RPMI7951 (cell line): ENCODE measurements at regions not wholly inside any gene's neighbourhood (a gene's known extent, or its start where the extent isn't known, plus 50 kb on each side); places are given as distances from the start of the nearest gene placed in this dataset.
"Not testable (repeated sequence)": the region's sequence is repeated elsewhere in the genome, so short reads cannot be mapped to it uniquely, and the experiment has no call there.

Experiments
- DNase-seq: peaks from one replicate; pipeline ENCODE4 v3.0.0-alpha.2; 2012; ENCODE audit warnings: low read depth

DNA sequence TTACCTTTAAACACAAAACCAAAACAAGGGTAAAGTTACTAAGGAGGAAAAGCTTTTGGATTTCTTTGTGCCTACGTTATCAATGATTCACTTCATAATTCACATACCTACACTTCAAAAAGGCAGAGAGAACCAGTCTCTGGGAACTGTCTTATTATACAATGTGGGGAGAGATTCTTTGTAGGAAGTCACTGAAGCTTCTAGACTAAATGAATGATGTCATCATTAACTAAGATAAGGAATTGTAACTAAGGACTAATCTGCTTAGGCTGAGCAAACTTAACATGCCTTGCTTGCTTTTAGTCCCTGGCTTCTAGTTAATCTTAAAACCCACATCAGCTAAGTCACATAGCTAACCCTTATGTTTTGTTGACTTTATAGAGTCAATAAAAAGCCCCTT, 771.2 kb downstream of the NXPH1 start:
- DNase-seq = no peak

DNA sequence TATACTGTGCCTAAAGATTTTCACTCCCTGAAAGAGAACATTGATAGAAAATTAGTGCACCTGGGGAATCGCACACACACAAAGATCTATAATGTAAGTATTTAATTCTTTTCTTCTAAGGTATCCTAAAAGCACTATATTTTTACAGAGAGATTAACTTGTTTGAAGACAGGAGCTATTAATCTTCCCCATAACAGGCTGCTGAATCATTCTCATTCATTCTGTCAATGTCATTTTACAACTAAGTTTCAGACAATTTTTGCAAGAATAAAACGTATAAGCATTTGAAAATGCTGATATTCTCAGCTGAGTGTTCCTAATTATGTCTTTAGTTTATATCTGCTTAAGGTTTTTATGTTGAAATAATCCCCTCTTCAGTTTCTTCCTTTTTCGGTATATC, 776.7 kb downstream of the NXPH1 start:
- DNase-seq = no peak

DNA sequence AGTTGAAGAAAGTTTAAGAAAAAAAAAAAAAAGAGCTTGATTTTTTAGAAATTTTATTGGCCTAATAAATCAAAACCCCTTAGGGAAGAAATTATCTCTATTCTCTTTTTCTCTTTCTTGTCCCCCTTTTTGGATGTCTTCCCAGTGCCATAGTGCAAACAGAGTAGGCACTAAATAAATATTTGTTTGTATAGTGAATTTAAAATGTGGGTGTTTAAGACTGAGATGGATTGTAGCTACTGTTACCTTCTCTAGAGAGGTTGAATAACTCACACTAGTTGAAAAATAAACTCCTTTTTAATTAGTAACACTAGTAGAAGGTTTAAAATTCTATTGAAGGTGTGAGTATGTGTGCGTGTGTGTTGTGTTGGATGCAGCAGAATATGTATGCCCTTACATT, 783.8 kb downstream of the NXPH1 start:
- no peak for DNase-seq

DNA sequence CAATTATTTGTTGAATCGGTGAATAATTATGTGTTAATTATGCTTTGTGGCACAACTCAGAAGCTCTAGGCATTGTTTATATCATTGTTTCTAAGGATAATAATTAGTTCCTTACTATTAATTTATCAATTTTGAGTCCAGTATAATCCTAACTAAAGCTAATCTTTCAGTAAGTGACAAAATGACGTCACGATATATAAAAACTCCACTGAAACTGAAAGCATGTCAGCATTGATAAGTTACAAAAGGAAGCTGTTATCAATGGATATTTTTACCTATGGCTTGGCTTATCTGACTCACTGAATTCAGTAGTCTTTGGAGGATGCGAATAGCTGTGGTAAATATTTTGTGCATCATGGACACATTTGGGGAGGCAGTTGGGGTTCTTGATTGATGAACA, 793.1 kb downstream of the NXPH1 start:
- DNase-seq = no peak

DNA sequence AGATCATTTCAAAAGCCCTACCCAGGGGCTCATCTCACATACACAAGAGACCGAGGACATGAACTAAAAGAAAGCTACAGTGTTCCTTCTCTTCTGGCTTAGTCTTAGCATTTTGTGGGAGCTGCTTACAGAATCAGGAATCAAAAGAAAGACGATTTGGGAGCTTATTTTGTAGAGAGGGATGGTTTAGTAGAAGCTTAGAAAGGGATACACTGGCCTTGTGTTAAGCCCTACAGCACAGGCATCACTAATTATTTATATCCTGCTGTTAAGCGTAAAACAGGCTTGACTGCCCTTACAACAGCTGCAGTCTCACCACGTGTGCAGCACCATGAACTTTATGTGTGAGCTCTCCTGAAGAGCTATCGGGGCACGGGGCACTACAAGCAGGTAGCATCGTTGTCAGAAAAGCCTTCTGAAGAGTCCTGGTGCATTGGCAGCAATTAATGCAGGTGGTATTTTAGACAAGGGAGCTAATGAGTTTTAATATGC, 798.3 kb downstream of the NXPH1 start:
- peak; percentile 1 for DNase-seq

DNA sequence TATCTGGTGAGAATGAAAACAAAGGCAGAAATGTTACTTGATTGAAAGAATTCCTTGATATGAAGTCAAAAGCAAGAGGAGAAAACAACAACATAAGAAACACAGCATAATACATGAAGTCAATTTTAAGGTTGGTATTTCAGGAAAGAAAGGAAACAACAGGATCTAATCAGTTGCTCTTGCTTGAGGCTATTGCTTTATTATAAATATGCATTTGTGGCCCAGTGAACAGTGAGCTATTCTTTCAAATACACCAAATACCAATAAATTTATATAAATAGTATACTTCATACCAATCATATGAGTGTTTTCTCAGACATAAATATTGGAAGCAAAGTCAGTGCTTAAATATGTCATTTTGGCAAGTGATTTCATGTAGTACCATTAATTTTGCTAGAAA, 806.6 kb downstream of the NXPH1 start:
- DNase-seq = peak; percentile 25

DNA sequence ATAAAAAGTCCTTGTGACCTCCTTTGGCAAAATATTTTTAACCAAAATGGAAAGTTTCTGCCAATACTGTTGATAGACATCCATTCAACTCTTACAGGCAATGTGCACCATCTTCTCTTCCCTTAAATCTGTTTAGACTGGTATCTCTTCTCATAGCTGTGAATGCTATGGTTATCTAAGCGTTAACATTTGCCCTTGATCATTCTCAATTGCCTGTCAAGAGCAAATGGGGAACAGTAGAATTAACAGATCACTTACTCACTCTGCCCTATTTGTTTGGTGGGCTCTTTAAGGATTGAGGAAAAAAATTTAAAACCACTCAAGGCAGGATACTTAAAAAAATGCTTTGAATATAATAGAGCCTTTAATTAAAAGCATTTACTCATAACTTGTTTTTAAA, 808.4 kb downstream of the NXPH1 start:
- no peak for DNase-seq

DNA sequence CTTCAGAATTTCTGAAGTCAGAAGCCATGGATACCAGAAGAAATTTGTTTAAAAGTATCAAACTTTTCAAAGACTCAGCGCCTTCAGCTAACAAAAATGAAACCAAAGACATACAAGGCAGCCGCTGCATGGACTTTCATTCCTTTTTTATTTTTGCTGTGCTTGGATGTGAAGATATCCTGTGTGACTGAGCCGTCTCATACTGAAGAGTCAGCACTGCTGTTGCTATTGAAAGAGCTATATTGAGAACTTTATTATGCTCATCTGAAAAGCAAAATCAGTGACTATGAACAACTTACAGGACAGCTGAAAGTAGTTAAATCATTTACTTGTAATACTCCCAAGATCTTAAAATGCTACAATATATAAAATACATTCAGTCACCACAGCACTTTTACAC, 809.2 kb downstream of the NXPH1 start:
- peak; percentile 6 for DNase-seq

DNA sequence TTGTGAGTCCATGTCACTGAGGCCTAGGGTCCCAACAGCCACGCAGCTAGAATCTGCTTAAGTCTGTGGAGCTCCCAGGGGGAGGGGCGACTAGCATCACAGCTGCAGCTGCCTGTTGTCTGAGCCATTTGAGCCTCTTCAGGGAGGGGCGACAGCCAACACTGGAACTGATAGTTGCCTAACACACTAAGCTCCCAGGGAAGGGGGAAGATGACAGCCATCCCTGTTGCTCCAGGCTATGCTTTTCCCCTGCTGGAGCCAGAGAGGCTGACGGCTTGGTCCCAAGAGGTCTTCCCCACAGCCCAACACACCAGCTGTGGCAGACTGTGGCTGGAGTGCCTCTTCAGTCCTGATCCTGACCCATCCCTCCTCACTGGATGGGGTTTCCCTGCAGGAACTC, 817.5 kb downstream of the NXPH1 start:
- DNase-seq = no peak

DNA sequence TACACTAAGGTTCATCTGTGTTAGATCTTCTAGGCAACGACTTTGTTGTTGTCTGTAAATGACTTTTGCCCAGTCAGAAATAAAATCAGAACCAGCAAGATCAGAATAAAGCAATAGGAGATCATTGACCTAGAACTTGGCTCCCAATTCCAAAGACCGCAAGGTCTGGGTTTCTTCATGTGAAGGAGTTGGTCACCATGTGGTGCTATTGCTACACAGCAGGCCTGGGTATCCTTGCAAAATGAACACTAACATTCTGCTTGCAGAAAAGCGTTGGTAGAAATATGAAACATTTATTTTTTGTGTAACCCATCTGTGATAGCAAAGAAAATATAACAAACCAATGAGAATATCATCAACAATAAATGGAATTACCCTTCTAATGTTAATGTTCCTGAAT, 831.0 kb downstream of the NXPH1 start:
- no peak for DNase-seq

DNA sequence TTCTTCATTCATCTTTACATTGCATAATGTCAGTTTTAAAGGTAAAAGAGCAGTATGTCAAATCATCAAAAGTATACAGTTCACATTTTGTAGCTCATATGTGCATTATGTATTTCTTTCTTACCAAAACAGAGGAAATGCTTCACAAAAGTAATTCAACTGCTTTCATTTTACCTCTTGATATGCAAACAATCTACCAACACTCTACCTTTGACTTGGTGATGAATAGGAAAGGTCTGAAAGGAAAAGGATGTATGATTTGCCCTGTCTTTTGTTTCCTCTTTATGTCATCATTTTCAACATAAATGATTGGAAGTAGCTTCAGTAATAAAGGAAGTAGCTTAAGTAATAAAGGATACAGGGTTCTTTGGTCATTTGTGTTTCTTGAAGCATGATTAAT, 846.7 kb downstream of the NXPH1 start:
- DNase-seq = no peak

DNA sequence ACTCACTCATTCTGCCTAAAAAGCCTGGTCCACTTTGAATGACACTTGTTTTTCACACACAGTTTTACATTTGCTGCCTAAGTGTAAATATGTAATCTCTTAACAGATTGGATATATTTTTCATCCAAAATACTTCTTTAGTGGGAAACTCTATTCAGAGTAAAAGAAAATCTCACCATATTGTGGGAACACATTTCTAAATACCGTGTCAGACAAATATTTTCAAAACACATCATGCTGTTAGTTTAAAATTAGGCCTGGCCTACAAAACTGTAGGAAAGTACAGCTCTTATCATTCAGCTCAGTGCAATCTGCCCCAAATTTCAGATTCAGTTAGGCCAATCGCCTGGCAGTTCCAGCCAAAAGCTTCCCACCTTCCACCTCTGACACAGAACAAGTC, 849.8 kb downstream of the NXPH1 start:
- DNase-seq = no peak

DNA sequence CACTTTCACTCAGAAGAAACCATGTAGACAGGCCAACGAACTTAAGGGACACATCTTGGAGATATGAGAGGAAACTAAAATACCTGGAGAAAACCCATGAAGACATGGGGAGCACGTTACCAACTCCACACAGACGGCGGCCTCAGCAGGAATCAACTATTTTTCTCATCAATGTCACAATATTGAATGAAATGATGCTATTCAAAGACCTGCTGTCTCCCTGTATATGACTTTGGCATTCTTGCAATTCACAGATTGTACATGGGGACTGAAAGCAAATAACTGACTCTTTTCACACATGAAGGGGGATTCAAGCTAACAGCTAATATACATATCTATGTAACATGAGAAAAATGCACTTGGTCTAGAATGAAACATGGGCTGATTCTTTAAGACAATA, 869.0 kb downstream of the NXPH1 start:
- DNase-seq = no peak

DNA sequence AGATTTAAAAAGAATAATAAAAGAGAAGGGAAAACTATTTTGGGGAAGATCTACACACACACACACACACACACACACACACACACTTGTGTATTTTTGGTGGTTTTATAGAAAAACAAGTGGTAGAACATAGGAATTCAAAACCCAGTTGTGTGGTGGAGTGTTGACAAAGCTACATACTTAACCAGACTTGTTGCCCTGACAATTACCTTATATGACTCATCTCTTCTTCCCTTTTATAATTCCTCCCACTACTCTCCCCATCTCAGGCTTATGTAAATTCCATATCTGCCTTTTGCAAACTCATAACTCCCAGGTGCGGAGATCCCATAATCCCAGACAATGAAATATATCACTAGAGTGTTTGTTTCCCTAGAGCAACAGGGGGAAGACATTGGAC, 873.7 kb downstream of the NXPH1 start:
- no peak for DNase-seq

DNA sequence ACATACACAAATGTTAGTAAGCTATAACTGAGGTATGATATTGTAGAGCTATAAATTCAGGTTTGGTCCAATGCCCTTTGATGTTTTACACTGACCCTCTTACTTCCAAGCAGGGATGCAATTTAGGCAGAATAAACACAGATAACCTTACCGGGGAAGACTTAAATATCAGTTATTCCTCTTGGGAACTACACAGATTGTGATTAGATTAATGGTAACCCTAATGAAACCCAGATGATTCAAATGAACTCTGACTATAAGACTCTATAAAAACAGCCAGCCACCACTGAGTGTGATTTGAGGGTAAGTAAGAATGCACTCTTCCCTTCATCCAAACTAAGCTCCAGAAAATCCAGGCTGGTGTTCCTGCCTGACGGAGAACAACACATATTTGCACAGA, 891.1 kb downstream of the NXPH1 start:
- DNase-seq = no peak

DNA sequence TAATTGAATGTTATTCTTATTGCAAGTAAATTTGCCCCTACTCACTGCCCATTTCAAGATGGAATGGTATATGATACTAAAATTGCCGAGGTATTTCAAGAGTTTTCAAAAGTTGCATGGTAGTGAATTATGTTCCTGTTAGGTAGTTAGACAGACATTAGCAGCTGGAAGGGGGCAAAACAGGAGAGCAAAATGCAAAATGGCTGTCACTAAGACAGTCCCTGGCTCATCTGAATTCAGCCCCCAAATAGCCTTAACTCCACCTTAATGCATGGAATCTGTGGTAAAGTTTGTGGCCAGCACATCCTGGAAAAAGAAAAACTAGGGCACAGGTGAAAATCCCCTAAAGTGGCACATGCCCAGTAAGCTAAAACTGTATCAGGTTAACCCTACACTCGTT, 894.9 kb downstream of the NXPH1 start:
- DNase-seq = no peak

DNA sequence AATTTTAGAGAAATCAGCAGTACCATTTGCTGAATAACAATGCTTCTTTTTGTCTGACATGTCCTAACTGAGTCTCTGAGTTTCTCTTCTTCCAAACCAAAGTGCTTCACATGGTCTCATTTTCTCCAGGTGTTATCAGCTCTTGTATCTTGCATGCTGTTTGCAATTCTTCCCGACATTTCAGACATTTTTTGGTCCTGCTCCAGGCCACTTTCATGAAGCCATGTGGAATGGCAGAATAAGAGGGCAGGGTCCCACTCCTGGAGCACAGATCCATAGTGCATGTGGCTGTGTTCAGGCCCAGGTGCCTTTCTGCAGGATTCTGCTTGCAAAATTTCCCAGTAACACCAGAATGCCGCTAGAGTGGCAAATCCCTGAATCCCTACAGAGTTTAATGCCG, 916.2 kb downstream of the NXPH1 start:
- no peak for DNase-seq

DNA sequence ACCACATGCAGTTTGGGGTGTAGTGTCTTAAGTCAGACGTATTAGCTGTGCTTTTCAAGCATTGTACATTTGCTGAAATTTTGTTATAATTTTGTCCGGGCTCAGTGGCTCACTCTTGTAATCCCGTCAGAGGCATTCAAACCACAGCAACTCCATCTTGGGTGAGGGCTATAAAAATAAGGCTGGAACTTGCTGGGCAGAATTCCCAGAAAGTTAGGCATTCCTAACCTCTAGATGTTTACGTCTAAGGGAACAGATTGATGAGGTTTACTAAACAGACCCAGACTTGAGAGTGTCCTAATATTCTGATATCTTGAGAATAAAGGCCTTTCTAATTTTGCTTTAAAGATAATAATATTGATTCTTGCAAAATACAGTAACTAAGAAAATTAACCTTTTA, 957.8 kb downstream of the NXPH1 start:
- no peak for DNase-seq

DNA sequence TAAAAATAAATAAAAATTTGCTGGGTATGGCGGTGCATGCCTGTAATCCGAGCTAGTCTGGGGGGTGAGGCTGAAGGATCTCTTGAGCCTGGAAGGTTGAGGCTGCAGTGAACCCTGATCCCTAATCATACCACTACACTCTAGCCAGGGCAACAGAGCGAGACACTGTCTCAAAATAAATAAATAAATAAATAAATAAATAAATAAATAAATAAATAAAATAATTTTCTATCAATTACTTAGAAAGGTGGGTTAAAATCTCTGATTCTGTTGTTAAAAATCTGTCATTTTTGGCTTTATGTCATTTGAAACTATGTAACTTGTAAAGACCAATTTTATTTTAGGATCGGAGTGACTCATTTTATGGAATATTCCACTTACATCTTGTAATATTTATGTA, 958.6 kb downstream of the NXPH1 start:
- DNase-seq = no peak

DNA sequence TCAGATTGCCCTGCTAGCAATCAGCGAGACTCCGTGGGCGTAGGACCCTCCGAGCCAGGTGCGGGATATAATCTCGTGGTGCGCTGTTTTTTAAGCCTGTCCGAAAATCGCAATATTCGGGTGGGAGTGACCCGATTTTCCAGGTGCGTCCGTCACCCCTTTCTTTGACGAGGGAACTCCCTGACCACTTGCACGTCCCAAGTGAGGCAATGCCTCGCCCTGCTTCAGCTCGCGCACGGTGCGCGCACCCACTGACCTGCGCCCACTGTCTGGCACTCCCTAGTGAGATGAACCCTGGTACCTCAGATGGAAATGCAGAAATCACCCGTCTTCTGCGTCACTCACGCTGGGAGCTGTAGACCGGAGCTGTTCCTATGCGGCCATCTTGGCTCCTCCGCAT, 971.0 kb downstream of the NXPH1 start:
- DNase-seq = not testable (repeated sequence)

DNA sequence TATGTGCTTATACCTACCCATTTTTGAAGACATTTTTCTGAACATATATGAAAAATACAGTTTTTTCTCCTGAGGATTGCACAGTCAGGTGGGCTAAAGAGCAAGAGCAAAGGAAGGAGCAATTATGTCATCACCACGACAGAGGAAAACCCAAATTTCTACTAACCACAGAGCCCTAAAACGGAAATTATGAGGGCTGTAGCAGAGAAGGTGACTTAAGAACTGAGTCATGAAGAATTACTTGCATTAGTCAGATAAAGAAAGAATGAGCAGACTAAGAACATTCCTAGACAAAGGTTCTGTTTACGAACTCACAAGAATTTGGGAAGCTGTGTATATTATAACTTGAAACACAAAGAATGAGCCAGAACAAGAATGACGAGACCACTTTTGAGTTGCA, 974.4 kb downstream of the NXPH1 start:
- DNase-seq = no peak

DNA sequence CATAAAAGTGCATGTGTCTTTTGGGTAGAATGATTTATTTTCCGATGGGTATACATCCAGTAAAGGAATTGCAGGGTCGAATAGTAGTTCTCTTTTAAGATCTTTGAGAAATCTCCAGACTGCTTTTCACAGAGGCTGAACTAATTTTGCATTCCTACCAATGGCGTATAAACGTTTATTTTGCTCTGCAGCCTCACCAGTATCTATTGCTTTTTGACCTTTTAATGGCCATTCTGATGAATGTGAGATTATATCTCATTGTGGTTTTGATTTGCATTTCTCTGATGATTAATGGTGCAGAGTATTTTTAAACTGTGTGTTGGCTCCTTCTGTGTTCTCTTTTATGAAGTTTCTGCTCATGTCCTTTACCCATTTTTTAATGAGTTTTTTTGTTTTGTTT, 1020.1 kb downstream of the NXPH1 start:
- DNase-seq = no peak

DNA sequence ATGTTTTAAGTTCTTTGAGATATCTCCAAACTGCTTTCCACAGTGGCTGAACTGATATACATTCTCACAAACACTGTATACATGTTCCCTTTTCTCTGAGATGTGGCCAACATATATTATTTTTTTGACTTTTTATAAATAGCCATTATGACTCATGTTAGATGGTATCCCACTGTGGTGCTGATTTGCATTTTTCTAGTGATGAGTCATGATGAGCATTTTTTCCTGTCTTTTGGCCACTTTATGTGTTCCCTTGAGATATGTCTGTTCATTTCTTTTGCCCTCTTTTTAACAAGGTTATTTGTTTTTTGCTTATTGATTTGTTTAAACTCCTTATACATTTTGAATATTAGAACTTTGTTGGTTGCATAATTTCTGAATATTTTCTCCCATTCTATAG, 1055.1 kb downstream of the NXPH1 start:
- peak; percentile 82 for DNase-seq

DNA sequence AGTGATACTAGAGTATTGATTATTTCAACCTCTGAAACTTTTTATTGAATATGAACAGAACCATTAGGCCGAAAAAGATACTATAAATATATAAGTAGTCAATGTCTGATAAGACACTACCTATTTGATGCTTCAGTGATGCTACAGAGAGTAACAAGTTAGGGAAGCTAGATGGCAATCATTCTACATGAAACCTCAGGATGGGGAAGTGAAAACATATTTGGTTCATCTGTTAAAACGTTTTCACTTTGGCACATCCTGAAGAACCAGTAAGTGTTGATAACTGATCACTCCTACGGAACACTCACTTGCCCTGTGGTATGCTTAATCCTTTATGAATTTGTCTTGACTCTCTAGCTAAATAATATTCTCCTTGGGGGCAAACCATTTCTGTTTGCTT, 1064.9 kb downstream of the NXPH1 start:
- DNase-seq = no peak

DNA sequence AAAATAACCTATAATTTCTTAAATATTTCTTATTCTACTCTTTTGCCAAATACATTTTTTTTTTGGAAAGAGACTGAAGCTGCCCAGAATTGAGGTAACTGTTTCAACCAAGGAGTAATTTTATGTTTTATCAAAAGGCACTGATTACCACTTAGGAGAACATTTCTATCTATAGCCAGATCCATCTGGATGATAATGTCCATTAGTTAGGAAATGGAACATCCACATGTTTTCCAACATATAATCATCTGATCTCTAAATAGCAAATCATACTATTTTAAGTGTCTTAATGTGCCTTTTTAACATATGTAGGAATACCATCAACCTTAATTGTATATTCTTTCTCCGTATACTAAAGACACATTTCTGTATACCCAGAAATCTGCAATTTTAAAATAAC, 1068.9 kb downstream of the NXPH1 start:
- DNase-seq = no peak
